HG03460 (cell line): ENCODE measurements at regions not wholly inside any gene's neighbourhood (a gene's known extent, or its start where the extent isn't known, plus 50 kb on each side); places are given as distances from the start of the nearest gene placed in this dataset.
A peak's percentile ranks its signal among the peaks of the same experiment; 100 is the strongest.

Experiments
- ATAC-seq: cut with Tn5 transposase; IDR thresholded peaks from one replicate; pipeline ENCODE4 v1.9.1; 2021; ENCODE audit not compliant: unreplicated experiment

DNA sequence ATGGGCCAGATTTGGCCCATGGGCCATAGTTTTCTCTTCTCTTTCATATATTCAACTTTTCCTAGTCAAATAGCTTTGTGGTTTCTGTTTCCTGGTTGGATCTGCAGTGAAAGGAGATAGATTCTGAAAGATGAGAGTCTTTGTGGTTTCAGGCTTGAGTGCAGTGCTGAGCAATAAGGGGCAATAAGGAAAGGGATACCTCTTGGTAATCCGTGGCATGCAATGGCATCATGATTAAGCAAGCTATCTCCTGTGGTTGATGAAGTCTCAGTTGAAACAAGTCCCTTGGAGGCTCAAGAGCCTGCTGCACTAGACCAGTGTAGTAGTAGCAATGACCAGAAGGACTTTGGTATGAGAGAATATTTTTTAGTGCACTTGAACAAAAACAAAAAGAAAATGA, 187.7 kb upstream of the CNTNAP2 start:
- ATAC-seq: no peak

DNA sequence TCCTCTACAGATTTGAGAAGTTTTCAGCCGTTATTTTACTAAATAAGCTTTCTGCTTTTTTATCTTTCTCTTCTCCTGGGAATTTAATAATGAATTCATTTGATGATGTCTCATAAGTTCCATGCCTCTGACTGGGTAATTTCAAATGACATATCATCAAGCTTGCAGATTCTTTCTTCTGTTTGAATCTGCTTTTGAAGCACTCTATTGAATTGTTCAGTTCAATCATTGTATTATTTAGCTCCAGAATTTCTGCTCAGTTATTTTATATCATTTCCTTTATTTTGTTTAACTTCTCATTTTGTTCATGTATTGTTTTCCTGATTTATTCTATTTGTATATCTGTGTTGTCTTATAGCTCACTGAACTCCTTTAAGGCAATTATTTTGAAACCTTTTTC, 196.9 kb upstream of the CNTNAP2 start:
- no peak for ATAC-seq

DNA sequence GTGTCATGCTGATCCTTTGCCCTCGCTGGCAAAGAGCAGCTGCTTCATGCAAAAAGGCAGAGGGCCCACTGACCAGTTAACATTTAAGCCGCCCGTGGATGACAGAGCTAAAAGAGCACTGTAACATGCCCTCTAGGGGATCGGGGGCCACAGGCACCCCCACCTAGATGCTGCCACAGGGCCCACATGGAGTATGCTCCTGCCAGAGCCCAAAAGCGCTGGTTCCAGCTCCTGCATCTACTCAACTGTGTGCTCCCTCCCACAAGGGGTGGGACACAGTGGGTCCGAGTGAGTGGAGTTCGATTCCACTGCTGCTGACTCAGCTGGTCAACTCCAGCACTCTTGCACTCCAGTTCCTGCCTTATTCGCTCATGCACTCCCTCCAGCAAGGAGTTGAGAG, 199.8 kb upstream of the CNTNAP2 start:
- no peak for ATAC-seq

DNA sequence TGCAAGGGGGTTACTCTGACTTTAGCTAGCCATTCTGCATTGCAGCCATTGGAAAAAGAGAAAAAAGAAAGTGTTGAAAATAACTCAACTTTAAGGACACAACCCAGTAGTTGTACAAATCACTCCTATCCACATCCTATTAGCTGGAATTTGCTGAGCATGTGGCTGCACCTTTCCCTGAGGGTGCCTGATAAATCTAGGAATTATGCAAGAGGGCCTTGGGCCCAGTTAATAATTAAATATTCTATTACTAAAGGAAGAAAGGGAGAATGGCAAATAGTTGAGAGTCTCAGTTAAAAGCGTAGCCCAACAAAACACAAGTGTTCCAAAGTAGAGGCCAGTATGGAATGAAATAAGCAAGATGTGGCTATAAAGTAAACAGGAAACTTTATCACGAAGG, 200.9 kb upstream of the CNTNAP2 start:
- ATAC-seq: no peak

DNA sequence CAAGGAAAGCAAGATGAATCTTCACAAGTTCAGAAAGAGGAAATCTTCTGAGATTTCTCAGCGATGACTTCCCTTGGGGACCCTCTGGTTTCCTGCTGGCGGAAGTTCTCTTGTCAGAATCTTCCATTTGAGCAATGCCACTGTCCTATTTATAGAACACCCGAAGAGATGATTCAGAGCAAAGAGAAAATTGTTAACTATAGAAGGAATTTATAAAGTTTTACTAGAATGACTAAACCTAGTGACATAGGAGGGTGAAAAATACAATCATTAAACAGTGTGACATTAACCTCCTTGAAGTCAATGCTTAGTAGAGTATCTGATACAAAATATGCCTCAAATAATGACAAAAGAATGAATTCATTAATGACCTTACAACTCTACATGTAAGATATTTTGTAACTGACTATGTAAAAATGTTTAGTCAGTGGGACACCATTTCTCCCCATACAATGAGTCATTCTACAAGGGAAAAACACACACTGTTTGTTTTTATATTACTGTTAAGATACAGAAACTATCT, 206.5 kb upstream of the CNTNAP2 start:
- ATAC-seq: peak; percentile 81

DNA sequence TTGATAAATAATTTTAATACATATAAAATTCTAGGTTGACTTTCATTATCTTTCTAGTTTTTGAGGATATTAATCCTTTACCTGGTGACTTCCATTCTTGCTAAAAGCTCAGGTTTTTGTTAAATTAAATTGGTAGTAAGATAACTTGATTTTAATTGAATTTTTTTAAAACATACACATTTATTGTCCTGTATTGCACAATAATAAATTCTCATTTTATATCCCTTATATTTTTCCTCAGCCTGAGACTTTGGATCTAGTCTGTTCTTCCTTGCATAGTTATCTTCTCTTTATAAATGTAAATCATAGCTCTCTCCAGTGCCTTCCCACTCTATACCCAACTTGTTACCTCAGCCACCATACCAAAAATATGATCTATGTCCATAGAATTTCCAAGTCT, 212.9 kb upstream of the CNTNAP2 start:
- no peak for ATAC-seq

DNA sequence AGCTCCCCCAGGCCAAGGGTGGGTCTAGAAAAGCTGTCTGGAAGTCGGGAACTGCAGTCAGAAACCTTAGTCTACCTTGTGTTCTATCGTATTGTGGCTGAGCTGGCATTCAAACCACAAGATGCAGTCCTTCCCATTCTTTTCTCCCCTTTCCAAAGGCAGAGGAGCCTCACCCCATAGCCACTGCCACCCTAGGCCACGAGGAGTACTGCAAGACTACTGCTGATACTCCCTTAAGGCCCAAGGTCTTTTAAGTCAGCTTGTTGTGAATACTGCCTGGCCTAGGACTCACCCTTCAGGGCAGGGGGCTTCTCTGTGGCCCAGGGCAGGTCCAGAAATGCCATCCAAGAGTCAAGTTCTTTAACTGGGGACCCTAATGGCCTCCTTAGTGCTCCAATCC, 214.5 kb upstream of the CNTNAP2 start:
- no peak for ATAC-seq

DNA sequence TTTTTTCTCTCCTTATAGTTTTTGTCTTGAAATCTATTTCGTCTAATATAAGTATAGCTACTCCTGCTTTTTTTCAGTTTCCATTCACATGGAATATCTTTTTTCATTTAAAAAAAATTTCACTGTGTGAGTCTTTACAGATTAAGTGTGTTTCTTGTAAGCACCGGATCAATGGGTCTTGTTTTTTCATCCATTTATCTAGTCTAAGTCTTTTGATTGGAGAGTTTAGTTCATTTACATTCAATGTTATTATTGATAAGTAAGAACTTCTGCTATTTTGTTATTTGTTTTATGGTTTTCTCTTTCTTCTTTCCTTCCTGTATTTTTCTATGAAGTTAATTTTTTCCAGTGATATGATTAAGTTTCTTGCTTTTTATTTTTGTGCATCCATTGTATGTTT, 216.7 kb upstream of the CNTNAP2 start:
- ATAC-seq: no peak

DNA sequence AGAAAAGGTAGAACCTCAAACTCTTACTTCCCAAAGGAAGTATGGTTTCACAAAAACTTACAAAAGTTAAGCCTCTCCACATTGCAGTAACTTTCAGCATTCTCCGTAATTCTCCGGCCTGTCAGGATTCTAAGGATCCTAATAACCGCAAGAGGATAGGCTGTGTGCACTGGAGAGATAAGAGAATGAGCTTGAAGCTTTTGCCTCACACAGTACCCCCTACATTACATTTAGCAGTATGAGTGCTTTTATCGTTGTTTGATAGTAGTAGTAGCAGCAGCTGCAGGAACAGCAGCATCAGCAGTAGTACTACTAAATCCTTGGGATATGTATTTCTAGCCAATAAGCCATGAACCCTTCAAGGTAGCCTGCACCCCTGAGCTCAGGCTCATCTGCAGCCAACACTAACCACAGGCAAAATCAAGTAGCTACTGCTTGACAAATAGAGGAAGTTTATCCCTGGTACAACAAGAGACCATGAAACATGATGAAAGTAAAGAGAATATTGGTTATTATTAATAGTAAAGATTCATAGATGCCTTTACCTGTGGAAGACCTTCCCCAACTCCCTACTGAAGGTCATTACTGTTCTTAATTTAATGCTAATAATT, 222.6 kb upstream of the CNTNAP2 start:
- no peak for ATAC-seq

DNA sequence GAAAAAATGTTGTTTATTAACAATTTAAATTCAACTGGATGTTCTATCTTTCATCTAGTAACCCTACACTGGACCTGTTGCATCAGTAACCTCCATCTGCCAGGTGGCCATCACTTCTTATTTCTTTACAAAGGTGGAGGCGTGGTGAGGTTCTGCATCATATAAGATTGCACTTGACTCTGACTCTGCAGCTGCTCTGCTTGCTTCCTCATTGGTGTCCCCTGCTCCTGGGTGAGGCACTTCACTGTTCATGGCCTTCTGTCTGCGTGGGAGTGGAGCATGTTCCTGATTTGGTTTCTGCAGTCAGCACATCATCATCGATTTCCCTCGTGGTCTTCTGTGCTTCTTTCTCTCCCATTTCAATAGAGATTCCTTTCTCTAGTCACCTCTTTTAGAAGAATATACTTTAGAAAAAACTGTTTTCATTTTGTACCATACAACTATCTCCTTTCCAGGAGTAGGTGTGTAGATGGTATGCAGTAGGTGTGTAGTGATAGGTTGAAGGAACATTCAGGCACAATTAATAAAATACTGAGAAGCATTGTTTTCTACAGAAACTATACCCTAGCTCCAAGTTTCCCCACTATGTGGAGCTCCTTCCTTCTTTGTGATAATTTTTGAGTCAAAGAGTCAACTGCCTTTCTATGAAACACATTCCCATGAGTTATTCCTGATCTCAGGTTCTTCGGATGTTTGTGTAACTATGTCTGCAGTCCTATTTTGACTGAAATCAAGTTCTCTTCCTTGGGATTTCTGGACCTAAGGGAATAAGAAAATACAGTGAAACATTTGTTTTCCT, 231.7 kb upstream of the CNTNAP2 start:
- no peak for ATAC-seq

DNA sequence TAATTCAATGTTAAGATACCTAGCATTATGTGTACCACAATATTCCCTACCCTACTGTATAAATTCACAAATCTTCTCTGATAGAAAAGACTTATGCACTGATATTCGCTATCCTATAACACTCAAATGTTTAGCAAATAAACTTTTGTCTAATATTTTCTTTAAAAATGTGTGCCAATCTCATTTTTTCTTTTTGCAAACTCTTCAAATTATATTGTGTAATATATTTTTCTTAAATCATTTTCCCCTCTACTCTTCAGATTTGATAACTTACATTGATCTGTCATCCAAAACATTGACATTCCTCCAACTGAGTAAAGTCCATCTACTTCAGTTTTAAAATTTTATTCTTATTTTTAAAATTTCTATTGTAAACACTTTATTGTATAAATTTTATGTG, 240.2 kb upstream of the CNTNAP2 start:
- ATAC-seq: no peak

DNA sequence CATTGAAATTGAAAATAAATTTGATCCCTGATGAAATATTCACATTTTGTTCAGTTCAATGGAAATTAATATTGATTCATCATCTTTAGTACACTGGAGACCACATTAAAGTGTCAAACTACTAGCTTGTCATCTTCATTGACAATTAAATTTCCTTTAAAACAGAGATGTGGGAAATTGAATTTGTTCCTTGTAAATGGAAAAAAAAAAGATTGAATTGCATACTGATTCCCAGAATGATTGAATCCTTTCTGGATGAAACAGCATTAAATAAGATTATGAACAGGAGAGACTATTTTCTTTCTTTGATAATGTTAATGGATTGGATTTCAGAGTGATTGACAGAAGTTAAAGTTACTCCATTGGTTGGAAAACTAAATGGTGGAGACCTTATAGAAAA, 241.3 kb upstream of the CNTNAP2 start:
- ATAC-seq: no peak

DNA sequence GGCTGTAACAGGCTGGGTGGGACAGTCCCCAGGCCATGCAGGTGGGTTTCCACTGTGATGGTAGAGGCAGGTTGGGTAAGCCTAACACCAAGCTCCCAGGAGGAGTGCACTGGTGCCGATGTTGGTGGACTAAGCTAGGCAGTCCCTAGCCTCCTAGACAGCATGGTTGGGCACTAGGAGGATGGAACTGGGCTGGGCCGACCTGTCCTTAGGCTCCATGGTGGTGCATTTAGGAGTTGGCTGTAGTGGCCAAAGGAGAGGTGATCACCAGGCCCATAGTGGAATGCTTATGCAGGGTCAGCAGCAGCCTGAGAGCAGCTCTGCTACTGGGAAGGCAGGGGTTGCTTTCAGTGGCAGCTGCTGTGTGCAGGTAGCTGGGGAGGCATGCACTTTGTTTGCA, 247.7 kb upstream of the CNTNAP2 start:
- no peak for ATAC-seq

DNA sequence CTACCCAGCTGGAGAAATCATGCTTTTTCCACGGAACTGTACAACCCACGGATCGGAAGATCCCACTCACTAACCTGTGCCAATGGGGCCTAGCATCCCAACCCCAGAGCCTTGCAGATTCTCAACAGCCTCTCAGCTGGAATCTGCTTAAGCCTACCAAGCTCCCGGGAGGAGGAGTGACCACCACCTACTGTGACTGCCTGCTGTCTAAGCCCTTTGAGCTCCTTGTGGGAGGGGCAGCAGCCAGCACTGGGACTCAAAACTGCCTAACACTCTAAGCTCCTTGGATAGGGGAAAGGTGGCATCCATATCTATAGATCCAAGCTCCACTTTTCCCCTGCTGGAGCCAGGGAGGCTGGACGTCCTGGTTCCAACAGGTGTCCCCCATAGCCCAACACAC, 254.4 kb upstream of the CNTNAP2 start:
- ATAC-seq: no peak

DNA sequence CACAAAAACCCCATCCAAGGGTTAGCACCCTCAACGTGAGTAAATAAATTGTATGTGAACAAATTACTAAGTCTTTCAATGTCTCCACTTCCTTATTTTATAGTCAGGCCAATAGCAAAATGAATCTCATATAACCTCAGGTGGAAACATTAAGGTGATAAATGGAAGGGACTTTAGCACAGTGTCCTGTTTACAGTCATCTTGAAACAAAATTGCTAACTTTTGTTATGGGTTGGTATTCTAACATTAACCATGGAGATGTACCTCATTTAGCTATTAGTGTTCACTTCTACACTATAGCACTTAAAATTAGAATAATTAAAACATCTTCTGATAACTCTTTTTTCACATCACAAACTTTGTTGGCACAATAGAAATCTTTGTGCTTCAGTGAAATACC, 255.8 kb upstream of the CNTNAP2 start:
- no peak for ATAC-seq

DNA sequence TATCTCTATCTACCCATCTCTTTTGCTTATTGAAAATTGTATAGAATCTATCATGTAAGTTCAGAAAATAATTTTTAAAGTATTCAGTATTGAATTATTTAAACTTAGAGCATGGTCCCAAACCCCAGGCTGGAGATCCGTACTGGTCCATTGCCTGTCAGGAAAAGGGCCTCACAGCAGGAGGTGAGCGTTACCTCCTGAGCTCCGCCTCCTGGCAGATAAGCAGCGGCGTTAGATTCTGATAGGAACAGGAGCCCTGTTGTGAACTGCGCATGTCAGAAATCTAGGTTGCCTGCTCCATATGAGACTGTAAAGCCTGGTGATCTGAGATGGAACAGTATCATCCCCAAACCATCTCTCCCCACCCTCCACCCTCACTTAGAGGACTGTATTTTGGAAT, 266.0 kb upstream of the CNTNAP2 start:
- ATAC-seq: no peak

DNA sequence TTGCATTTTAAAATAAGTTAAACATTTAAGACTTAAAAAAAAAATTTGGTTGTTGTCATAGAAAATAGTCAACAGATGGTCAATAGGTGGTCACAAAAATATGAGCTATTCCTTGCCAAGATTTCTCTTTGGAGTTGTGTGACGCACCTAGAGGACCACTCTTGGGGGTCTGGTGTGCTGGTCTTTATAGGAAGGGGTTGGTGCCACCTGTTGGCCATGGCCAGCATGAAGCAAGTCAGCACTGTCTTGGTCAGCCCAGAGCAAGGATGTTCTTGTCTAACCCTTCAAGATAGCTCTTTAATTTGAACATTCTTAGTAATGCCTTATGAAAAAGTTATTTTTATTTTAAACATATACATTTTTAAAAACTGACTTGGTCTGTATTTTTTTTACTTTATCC, 267.9 kb upstream of the CNTNAP2 start:
- no peak for ATAC-seq

DNA sequence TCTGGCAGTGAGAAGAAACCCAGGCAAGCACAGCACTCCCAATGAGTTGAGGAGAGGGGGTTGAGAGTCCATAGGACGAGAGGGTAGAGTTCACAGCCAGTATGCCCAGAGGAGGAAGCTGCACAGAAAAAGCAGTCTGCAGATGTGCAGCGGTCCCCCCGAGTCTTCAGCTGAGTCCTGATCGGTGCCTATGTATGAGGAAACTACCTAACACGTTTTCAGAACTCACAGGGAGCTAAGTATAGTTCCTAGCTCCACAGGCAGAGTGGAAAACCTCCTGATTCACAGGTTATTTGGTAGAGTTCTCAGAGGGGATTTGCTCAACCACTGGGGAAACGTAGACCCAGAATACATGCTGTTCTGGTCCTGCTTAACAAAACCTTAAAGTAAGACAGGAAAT, 271.3 kb upstream of the CNTNAP2 start:
- no peak for ATAC-seq

DNA sequence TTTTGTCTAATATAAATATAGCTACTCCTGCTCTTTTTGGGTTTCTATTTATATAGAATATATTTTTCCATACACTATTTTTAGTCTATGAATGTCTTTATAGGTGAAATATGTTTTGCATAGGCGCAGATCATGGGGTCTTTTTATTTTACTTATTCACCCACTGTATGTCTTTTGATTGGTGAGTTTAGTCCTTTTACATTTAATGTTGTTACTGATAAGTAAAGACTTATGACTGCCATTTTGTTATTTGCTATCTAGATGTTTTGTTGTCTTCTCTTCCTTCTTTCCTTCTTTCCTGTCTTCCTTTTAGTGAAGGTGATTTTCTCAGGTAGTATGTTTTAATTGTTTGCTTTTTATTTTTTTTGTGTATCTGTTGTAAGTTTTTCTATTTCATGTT, 276.8 kb upstream of the CNTNAP2 start:
- no peak for ATAC-seq

DNA sequence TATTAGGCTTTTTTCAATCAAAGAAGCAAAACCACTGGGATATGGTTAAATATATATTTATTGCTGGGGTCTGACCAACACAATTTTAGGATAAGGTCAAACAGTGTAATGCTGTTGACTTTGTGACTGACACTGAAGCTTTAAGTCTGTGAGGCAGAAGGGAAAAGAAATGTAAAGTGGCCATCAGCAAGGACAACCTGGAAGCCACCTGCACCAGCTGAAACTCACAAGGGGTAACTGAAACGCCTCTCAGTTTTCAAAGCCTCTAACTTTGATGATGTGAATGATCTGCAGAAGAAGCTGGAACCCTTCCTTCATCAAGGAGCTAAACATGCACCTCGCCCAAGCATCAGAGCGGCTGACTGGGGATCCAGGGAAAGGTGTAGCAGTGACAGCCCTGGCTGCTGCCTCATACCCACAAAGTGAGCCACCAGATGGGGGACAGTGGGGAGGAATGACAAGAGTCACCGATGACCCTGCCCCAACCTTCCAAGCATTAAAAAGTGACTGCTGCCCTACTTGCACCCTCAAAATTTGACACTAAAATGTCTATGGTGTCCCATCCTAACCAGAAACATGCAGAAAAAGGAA, 284.9 kb upstream of the CNTNAP2 start:
- no peak for ATAC-seq

DNA sequence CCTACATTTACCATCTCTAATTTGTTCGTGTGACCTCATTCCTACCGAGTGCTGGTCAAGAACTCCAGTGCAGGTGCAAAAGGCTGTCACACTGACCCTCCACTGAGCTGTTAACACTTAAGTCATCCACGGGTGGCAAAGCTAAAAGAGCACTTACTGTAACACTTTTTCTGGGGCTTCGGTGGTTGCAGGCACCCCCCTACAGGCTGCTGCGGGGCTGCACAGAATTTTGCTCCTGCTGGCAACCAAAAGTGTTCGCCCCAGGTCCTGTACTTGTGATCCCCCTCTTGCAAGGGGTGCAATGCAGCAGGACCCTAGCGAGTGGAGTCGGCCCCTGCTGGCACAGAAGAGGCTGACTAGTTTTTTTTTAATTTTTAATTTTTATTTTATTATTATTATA, 298.9 kb upstream of the CNTNAP2 start:
- ATAC-seq: no peak

DNA sequence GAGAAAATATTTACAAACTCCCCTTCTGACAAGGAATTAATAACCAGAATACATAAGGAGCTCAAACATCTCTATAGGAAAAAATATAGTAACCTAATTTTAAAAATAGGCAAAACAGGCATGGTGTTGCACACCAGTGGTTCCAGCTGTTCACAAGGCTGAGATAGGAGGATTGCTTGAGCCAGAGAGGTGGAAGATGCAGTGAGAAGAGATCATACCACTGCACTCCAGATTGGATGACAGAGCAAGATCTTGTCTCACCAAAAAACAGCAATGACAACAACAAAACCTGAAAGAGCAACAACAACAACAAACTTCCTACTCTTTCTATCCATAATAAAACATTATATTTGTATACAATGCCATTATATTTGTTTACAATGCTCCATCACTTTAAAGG, 304.4 kb upstream of the CNTNAP2 start:
- ATAC-seq: no peak
